Large intestine (tissue), 3 donors: ENCODE measurements at regions not wholly inside any gene's neighbourhood (a gene's known extent, or its start where the extent isn't known, plus 50 kb on each side); places are given as distances from the start of the nearest gene placed in this dataset.

Experiments used
- DNase-seq, 2 donors: peaks; one replicate each; pipeline versions ENCODE4 v3.0.0 to v3.0.0-alpha.2; 2013
- H3K27ac ChIP-seq: one replicate; pipeline ENCODE4 v1.5.1; 2013; ENCODE audit warnings: low read length
- H3K27me3 ChIP-seq: 2 replicates; pipeline ENCODE4 v1.6.1; 2013; ENCODE audit warnings: low read length; ENCODE audit not compliant: control insufficient read depth, insufficient read depth
- H3K36me3 ChIP-seq: 2 replicates; pipeline ENCODE4 v1.6.1; 2013; ENCODE audit warnings: low read length; ENCODE audit not compliant: control insufficient read depth, insufficient read depth
- H3K4me1 ChIP-seq: one replicate; pipeline ENCODE4 v1.6.1; 2013; ENCODE audit warnings: low read length; ENCODE audit not compliant: control insufficient read depth, insufficient read depth
- H3K4me3 ChIP-seq: one replicate; pipeline ENCODE4 v1.5.1; 2013; ENCODE audit warnings: low read length
- H3K9me3 ChIP-seq: one replicate; pipeline ENCODE4 v1.6.1; 2013; ENCODE audit warnings: mild to moderate bottlenecking, low read depth, low read length, moderate library complexity; ENCODE audit not compliant: control insufficient read depth
- WGBS: methylation state at CpG from one replicate; pipeline ENCODE4 v1.1.5; 2013; ENCODE audit warnings: low lambda C conversion rate; ENCODE audit not compliant: insufficient coverage; 5-methylcytosine and 5-hydroxymethylcytosine counted together

GRCh38 chr10:105885495-105885894, 1244.4 kb downstream of the SORCS3 start:
- 60% methylated on average over 1 of the region's 2 CpGs for WGBS
- no peak for DNase-seq
- H3K27ac ChIP-seq = no peak overlapping the region

GRCh38 chr10:105879401-105879800, 1238.3 kb downstream of the SORCS3 start:
- WGBS = no CpG with 5 or more reads among the region's 1 CpG
- no peaks in the 10 kb centered on the region for H3K36me3 ChIP-seq
- no peaks in the 10 kb centered on the region for H3K27me3 ChIP-seq
- H3K9me3 ChIP-seq = no peaks in the 10 kb centered on the region
- no peaks in the 10 kb centered on the region for H3K4me1 ChIP-seq
- no peak overlapping the region for H3K4me3 ChIP-seq
- DNase-seq = no peak
- H3K27ac ChIP-seq = no peak overlapping the region

More at GRCh38 chr10:105885495-105885894, 1244.4 kb downstream of the SORCS3 start:
- Histone ChIP-seq H3K36me3 (no peaks in the 10 kb centered on the region), H3K27me3 (no peaks in the 10 kb centered on the region), H3K4me3 (no peak overlapping the region), H3K9me3 (no peaks in the 10 kb centered on the region), H3K4me1 (no peaks in the 10 kb centered on the region)

DNA sequence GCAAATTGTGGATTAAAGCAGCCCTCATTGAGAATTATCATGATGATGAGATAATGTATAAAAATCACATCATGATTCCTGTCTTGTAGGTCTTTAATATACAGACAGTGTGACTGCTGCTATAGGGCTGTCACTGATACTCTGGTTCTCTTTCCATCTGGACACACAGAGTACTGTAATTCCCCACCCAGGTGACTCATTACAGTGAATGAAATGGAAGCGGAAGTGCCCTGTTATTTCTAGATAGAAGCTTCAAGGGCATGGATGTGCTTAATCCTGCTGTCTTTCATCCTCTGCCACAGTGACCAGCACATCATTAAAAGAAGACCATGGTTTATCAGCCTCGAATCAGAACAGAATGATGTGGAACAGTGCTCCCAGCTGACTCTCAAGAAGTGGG, 1234.0 kb downstream of the SORCS3 start:
- Histone ChIP-seq H3K4me1 (no peaks in the 10 kb centered on the region), H3K36me3 (no peaks in the 10 kb centered on the region), H3K4me3 (no peak overlapping the region), H3K9me3 (no peaks in the 10 kb centered on the region), H3K27me3 (no peaks in the 10 kb centered on the region), H3K27ac (no peak overlapping the region)
- no CpG with 5 or more reads among the region's 2 CpGs for WGBS
- DNase-seq = no peak

DNA sequence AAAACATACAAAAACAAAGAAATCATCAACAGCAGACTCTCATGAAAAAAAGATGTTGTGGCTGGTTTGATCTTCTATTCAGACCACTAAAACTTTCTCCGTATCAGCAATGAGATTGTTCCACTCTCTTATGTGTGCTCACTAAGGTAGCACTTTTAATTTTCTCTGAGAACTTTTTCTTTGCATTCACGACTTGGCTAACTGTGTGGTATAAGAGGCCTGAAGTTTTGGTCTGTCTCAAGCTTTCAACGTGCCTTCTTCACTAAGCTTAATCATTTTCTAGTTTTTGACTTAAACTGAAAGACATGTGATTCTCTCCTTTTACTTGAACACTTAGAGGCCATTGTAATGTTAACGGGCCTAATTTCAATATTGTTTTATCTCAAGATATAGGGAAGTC, 1231.6 kb downstream of the SORCS3 start:
- no peak overlapping the region for H3K4me3 ChIP-seq
- no peaks in the 10 kb centered on the region for H3K4me1 ChIP-seq
- H3K27me3 ChIP-seq = no peaks in the 10 kb centered on the region
- H3K9me3 ChIP-seq = no peaks in the 10 kb centered on the region
- WGBS = 76% methylated on average over 4 of the region's 4 CpGs
- DNase-seq = no peak
- H3K36me3 ChIP-seq = no peaks in the 10 kb centered on the region
- no peak overlapping the region for H3K27ac ChIP-seq

- Histone ChIP-seq H3K4me1 (no peaks in the 10 kb centered on the region), H3K27ac (no peak overlapping the region), H3K27me3 (no peaks in the 10 kb centered on the region), H3K36me3 (no peaks in the 10 kb centered on the region), H3K4me3 (no peak overlapping the region), H3K9me3 (no peaks in the 10 kb centered on the region)
- no peak for DNase-seq
- WGBS = no CpG with 5 or more reads among the region's 1 CpG
These were observed 1227.8 kb downstream of the SORCS3 start for GRCh38 chr10:105868935-105869334.

GRCh38 chr10:105864854-105865253, 1223.8 kb downstream of the SORCS3 start:
- Histone ChIP-seq H3K4me3 (no peak overlapping the region), H3K27me3 (no peaks in the 10 kb centered on the region), H3K27ac (no peak overlapping the region), H3K4me1 (no peaks in the 10 kb centered on the region), H3K36me3 (no peaks in the 10 kb centered on the region), H3K9me3 (no peaks in the 10 kb centered on the region)
- WGBS = no CpG with 5 or more reads among the region's 2 CpGs
- DNase-seq = no peak

DNA sequence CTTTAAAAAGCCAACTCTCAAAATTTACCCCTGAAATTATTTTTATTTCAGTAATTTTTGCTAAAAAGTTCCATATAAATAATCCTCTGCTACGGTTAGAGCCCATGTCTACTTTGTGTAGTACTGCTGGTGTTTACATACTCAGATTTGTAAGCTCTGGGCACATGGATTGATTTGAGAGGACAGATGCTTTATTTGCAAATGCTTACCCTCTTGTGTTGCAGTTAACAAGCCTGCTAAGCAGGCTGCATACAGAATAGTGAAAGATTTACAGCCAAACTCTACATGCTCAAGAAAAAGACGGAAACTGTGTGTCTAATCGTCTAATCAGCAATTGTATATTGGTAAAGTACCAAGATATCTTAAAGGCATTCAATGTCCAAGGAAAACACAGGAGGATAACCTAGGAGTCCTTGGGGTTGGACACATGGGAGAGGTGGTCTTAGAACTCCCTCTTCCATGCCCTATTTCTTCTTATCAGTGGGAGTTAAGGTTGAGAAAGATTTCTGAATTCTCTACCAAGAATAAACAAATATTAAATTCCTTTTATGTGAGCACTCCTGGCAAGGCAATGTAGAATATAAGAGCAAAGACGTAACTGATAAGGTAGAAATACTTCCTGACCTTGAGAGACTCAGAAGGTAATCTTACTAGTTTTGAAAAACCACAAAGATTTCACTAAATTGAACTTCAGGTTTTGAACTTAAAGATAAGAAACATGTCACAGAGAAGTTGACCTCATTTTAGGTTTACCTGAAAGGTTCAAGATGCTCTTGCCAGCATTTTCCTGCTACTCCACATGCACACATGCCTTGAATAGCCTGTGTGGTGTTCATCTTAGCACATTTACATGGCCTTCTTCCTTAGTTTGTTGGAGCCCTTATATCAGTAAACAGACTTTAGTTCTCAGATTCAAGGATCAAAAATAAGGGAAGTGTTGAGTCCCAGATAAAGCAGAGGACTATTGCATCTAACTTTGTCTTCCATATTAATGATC, 1216.5 kb downstream of the SORCS3 start:
- WGBS = 23% methylated on average over 2 of the region's 4 CpGs
- Histone ChIP-seq H3K4me1 (no peaks in the 10 kb centered on the region), H3K36me3 (no peaks in the 10 kb centered on the region), H3K9me3 (no peaks in the 10 kb centered on the region), H3K4me3 (no peak overlapping the region), H3K27ac (no peak overlapping the region), H3K27me3 (no peaks in the 10 kb centered on the region)
- DNase-seq = no peak

GRCh38 chr10:105855791-105856190, 1214.7 kb downstream of the SORCS3 start:
- Histone ChIP-seq H3K4me1 (no peaks in the 10 kb centered on the region), H3K4me3 (no peak overlapping the region), H3K36me3 (no peaks in the 10 kb centered on the region), H3K27ac (no peak overlapping the region), H3K27me3 (no peaks in the 10 kb centered on the region), H3K9me3 (no peaks in the 10 kb centered on the region)
- WGBS = 100% methylated on average over 2 of the region's 2 CpGs
- DNase-seq = no peak

DNA sequence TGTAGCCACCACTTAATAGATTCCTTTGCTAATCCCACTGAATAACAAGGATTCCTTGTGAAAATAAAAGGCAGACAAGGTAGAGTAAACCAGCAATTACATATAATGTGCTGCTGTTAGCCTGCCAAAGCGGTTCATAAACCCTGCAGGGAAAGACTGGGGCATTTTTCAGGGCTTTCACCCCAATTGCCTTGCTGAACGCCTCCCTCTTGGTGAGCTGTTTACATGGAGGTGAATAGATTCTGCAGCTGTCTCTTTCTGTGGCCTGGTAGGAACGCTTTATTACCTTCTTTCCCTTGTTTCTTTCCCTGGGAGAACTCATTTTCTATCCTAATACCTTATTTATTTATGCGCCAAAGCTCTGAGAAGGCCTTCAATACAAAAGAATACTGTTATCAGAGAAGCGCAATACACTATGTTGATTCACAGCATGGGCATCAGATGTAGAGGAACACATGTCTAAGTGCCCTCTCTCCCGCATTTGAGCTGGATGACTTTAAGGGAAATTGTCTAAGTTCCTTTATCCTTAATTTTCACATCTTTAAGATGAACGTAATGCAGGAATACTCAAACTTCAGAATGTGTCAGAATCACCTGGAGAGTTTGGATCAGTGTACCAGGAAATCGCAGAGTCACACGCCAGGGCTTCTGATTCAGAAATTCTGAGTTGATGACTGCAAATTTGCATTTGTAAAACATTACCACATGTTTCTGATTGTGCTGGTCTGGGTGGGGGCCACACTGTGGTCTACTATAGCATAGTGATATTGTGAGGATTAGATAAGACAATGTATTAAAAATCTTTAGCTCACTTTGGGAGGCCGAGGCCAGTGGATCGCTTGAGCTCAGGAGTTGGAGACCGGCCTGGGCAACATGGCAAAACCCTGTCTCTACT, 1203.8 kb downstream of the SORCS3 start:
- Histone ChIP-seq H3K9me3 (no peaks in the 10 kb centered on the region), H3K27ac (no peak overlapping the region), H3K36me3 (no peaks in the 10 kb centered on the region), H3K4me3 (no peak overlapping the region), H3K4me1 (no peaks in the 10 kb centered on the region), H3K27me3 (no peaks in the 10 kb centered on the region)
- 85% methylated on average over 6 of the region's 12 CpGs for WGBS
- DNase-seq = no peak

DNA sequence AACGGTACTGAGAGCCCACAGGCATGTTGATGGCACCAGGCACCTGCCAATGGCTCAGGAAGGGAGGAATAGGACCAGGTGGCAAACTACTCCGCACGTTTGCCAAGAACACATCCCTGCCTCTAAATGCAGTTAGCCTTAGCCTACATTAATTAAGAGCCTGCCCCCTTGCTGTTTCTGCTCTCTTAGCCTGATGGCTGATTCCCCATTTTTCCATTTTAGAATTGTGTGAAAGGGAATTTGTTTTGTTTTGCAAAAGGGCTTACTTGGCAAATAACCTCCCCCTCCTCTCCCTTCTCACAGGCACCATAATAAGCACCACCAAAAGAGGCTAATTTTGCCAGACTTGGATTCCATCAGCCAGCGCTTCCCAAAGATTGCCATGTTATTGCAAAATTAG, 1203.2 kb downstream of the SORCS3 start:
- DNase-seq = no peak
- no peak overlapping the region for H3K27ac ChIP-seq
- H3K4me1 ChIP-seq = no peaks in the 10 kb centered on the region
- no peaks in the 10 kb centered on the region for H3K27me3 ChIP-seq
- no peaks in the 10 kb centered on the region for H3K36me3 ChIP-seq
- H3K9me3 ChIP-seq = no peaks in the 10 kb centered on the region
- no peak overlapping the region for H3K4me3 ChIP-seq
- 100% methylated on average over 1 of the region's 4 CpGs for WGBS
